HG03354 (cell line): ENCODE measurements at regions not wholly inside any gene's neighbourhood (a gene's known extent, or its start where the extent isn't known, plus 50 kb on each side); places are given as distances from the start of the nearest gene placed in this dataset.

ENCODE experiments used
- ATAC-seq: cut with Tn5 transposase; IDR thresholded peaks from one replicate; pipeline ENCODE4 v1.9.1; 2021; ENCODE audit warnings: mild to moderate bottlenecking; ENCODE audit not compliant: unreplicated experiment, poor library complexity, severe bottlenecking

DNA sequence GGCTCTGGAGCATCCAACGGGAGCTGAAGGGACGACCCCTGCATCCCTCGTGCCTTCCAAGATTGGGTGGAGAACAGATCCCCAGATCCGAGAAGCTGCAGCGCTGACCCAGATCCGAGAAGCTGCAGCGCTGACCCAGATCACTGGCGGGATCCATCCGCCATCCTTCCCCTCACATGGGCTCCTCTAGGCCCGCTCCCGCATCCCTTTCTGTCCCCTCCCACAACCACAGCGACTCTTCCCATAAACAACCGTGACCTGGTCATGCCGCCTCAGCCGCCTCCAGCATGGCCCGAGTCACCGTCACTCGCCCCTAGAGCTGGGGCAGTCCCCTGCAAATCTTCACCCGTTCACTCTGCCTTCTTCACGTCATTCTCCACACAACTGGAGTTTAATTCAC is 124.9 kb downstream of the UTP18 start:
- ATAC-seq: no peak

- no peak for ATAC-seq
Measured at GRCh38 chr17:51387582-51387981, 127.2 kb downstream of the UTP18 start.

GRCh38 chr17:51387986-51388385 is 127.6 kb downstream of the UTP18 start:
- no peak for ATAC-seq

DNA sequence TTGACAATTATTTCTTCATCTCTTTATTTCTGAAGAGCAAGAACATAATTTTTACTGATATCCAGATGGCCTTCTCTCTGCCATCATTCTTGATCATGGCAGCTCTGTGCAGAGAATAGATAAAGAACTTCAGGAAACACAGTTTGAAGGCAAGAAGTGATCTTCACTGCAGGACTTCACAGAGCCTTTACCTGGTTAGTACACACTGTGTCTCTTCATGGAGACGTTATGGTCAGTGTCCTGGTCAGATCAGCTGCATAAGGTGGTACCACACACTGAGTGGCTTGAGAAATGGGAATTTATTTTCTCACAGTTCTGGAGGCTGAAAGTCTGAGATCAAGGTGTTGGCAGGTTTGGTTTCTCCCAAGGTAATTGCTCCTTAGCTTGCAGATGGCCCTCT is 129.5 kb downstream of the UTP18 start:
- ATAC-seq: no peak

GRCh38 chr17:51391982-51392654 is 131.8 kb downstream of the UTP18 start:
- no peak for ATAC-seq

- no peak for ATAC-seq
Measured at GRCh38 chr17:51395621-51396020, 135.3 kb downstream of the UTP18 start.

GRCh38 chr17:51397361-51398127 is 137.2 kb downstream of the UTP18 start:
- ATAC-seq: no peak

DNA sequence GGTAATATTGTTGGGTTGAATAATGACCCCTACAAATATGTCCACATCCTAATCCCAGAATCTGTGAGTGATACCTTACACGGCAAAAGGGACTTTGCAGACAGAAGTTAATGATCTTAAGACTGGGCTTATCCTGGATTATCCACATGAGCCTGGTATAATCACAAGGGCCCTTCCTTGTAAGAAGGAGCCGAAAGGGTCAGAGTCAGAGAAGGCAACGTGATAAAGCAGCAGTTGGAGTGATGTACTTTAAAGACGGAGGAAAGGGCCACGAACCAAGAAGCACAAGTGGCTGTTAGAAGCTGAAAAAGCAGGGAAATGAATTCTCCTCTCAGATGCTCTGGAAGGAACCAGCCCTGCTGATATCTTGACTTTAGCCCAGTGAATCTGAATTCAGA is 137.8 kb downstream of the UTP18 start:
- no peak for ATAC-seq

DNA sequence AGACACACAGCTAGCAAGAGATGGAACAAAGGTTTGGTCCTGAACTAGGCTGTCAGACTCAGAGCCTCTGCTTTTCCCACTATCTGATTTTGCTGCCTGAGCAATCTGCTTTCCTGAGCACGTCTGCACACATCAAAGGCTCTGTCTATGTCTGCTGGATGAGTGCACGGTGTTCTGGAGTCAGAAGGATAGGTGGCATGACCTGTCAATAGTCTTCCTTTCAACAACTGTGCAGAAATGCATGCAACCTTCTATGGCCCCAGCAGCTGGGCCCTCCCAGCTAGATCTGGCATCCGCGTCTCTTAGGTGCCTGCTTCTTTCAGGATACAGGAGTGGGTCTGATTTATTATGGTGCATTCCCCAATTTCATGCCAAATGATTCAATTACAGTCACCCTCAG is 138.3 kb downstream of the UTP18 start:
- ATAC-seq: no peak

- ATAC-seq: no peak
Measured at GRCh38 chr17:51401279-51401678, 140.9 kb downstream of the UTP18 start.

GRCh38 chr17:51402899-51403298 is 142.6 kb downstream of the UTP18 start:
- ATAC-seq: no peak

GRCh38 chr17:51407576-51407975 is 147.2 kb downstream of the UTP18 start:
- no peak for ATAC-seq

- ATAC-seq: no peak
Measured at GRCh38 chr17:51419476-51419875, 159.1 kb downstream of the UTP18 start.

GRCh38 chr17:51421525-51421924 is 161.2 kb downstream of the UTP18 start:
- no peak for ATAC-seq

GRCh38 chr17:51422634-51423033 is 162.3 kb downstream of the UTP18 start:
- ATAC-seq: no peak

DNA sequence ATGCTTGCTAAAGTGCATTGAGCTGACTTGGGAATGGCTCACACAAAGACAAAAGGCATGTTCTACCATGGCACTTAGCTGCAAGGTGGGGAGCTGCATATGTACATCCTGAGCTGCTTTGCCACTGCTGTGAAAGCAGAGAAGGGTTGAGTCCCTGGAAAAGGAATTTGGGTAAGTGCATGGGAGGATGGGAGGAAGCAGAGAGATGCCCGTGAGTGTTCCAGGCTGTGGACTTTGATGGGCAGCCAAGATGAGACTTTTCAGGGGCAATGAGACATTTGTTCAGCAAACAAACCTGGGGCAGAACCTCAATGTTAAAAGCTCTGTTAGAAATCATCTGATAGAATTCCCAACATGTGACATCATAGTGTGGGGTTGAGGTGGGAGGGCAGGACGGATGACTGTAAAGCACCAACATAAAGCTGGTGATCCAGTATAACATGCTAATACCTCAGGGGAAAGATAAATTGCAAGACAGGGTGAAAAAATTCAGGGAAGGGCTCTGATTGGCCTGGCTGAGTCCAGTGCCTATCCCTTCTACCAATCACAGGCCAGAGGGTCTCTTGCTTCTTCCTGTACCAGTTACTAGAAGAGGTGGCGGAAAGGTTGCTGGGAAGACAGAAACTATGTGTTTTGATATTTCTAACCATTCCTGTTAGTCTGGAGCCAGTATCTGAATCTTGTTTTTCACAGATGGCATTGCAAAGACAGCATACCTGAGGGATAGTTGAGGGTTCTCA is 163.2 kb downstream of the UTP18 start:
- ATAC-seq: no peak

- ATAC-seq: no peak
Measured at GRCh38 chr17:51425773-51426172, 165.4 kb downstream of the UTP18 start.

DNA sequence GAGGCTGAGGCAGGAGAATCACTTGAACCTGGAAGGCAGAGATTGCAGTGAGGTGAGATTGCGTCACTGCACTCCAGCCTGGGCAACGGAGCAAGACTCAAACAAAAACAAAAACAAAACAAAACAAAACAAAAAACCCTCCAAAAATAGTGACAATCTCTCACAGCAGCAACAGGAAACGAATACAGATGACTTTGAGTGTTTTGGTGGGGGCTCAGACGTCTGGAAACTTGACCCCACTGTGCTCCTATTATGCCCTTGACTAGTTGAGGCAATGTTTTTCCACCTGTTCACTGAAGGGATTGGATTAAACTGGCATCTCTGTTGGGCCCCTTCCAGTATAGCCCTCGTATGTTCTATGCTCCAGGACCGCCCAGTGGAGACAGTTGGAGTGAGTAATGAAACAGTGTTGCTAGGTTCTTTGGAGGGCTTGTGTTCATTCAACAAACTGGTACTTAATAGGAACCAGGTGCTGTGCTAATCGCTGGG is 167.0 kb downstream of the UTP18 start:
- ATAC-seq: peak; percentile 40

GRCh38 chr17:51427856-51428255 is 167.5 kb downstream of the UTP18 start:
- ATAC-seq: peak; percentile 87

DNA sequence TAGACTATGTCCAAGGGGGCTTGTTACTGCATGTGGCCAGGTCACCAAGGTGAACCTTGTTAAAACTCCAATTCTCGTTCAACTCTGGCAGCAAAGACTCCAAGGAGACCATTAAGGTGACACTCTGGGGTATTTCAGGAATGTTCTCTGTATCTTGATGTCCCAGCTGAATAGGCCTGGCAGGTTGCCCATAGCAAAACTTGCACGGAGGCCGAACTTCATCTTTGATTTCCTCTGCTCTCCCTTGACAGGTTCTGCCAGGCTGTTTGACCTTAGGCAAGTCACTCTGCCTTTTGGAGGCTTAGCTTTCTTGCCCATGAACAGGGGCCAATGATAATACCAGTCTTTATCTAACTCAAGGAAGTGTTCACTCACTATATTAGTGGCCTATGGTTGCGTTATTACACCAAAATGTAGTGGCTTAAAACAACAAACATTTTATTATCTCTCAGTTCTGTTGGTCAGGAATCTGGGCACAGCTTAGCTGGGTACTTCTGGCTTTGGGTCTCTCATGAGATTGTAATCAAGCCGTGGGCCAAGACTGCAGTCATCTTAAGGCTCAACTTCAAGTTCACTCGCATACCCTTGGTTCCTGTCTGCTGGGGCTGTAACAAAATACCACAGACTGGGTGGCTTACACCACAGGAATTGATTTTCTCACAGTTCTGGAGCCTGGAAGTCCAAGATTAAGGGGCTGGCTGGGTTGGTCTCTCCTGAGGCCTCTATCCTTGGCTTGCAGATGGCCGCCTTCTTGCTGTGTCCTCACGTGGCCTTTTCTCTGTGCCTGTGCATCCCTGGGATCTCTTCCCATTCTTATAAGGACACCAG is 168.5 kb downstream of the UTP18 start:
- no peak for ATAC-seq
